Loucy (cell line): ENCODE measurements at regions not wholly inside any gene's neighbourhood (a gene's known extent, or its start where the extent isn't known, plus 50 kb on each side); places are given as distances from the start of the nearest gene placed in this dataset.

ENCODE experiments used
- H2AFZ ChIP-seq: fragments of 200-600 bp; sonication (generic); 2 replicates; pipeline ENCODE4 v1.6.0; 2016; ENCODE audit warnings: antibody characterized with exemption, mild to moderate bottlenecking, low read length, moderate library complexity
- H3F3A ChIP-seq: fragments of 200-600 bp; 2 replicates; pipeline ENCODE4 v1.6.0; 2016; ENCODE audit warnings: antibody characterized with exemption, low read depth, mild to moderate bottlenecking
- H3K27me3 ChIP-seq: fragments of 200-600 bp; sonication (generic); 2 replicates; pipeline ENCODE4 v1.6.1; 2014; ENCODE audit warnings: low read length, mild to moderate bottlenecking; ENCODE audit not compliant: insufficient read depth, poor library complexity, severe bottlenecking
- H3K36me3 ChIP-seq: fragments of 200-600 bp; sonication (generic); 2 replicates; pipeline ENCODE4 v1.6.1; 2016; ENCODE audit warnings: low read length; ENCODE audit not compliant: insufficient read depth
- H3K4me1 ChIP-seq: fragments of 200-600 bp; sonication (generic); 2 replicates; pipeline ENCODE4 v1.5.1; 2014; ENCODE audit warnings: low read length, mild to moderate bottlenecking; ENCODE audit not compliant: insufficient read depth, poor library complexity, severe bottlenecking
- H3K4me2 ChIP-seq: fragments of 200-600 bp; sonication (generic); 2 replicates; pipeline ENCODE4 v1.6.0; 2014; ENCODE audit warnings: antibody characterized with exemption, low read length, low read depth, mild to moderate bottlenecking; ENCODE audit not compliant: poor library complexity, severe bottlenecking
- H3K4me3 ChIP-seq: fragments of 200-600 bp; sonication (generic); 2 replicates; pipeline ENCODE4 v1.5.1; 2014; ENCODE audit warnings: low read length, mild to moderate bottlenecking, mixed read lengths; ENCODE audit not compliant: poor library complexity, severe bottlenecking
- H3K79me2 ChIP-seq: fragments of 200-600 bp; sonication (generic); 2 replicates; pipeline ENCODE4 v1.6.1; 2014; ENCODE audit warnings: low read length; ENCODE audit not compliant: insufficient read depth
- H3K9ac ChIP-seq: fragments of 200-600 bp; sonication (generic); 2 replicates; pipeline ENCODE4 v1.6.0; 2014; ENCODE audit warnings: mild to moderate bottlenecking, low read depth, low read length, moderate library complexity; ENCODE audit not compliant: poor library complexity, severe bottlenecking
- H3K9me2 ChIP-seq: fragments of 200-600 bp; sonication (generic); replicated peaks from 2 replicates; pipeline ENCODE4 v1.6.1; 2016; ENCODE audit warnings: low read depth, low read length, mixed read lengths
- H3K9me3 ChIP-seq: fragments of 200-600 bp; sonication (generic); 2 replicates; pipeline ENCODE4 v1.6.1; 2014; ENCODE audit warnings: mild to moderate bottlenecking, antibody characterized with exemption, low read length, low read depth; ENCODE audit not compliant: insufficient read depth
- H4K20me1 ChIP-seq: fragments of 200-600 bp; sonication (generic); 2 replicates; pipeline ENCODE4 v1.6.0; 2014; ENCODE audit warnings: antibody characterized with exemption, low read length, mild to moderate bottlenecking; ENCODE audit not compliant: insufficient read depth, poor library complexity, severe bottlenecking
- CTCF ChIP-seq: fragments of 200-600 bp; sonication (generic); conservative IDR thresholded peaks from 2 replicates; pipeline ENCODE4 v1.5.1; 2014; ENCODE audit warnings: mild to moderate bottlenecking, antibody characterized with exemption, low read length
- EZH2phosphoT487 ChIP-seq: fragments of 200-600 bp; IDR thresholded peaks from 2 replicates; pipeline ENCODE4 v1.6.1; 2018; ENCODE audit warnings: antibody characterized with exemption, mild to moderate bottlenecking, moderate library complexity, borderline replicate concordance

GRCh38 chr21:32949701-32950100, 76.0 kb upstream of the OLIG2 start:
- H2AFZ ChIP-seq = no peak overlapping the region
- no peaks in the 10 kb centered on the region for H3K9me3 ChIP-seq
- no peak overlapping the region for H3K4me2 ChIP-seq
- no peaks in the 10 kb centered on the region for H4K20me1 ChIP-seq
- H3F3A ChIP-seq = no peaks in the 10 kb centered on the region
- H3K4me3 ChIP-seq = no peak overlapping the region
- H3K27me3 ChIP-seq = no peaks in the 10 kb centered on the region
- TF ChIP-seq EZH2phosphoT487 = no peak
- no peak for TF ChIP-seq CTCF
- no peaks in the 10 kb centered on the region for H3K9me2 ChIP-seq
- no peaks in the 10 kb centered on the region for H3K4me1 ChIP-seq
- no peak overlapping the region for H3K9ac ChIP-seq
- H3K36me3 ChIP-seq = no peaks in the 10 kb centered on the region
- H3K79me2 ChIP-seq = no peaks in the 10 kb centered on the region

GRCh38 chr21:32951041-32951440, 74.7 kb upstream of the OLIG2 start:
- no peaks in the 10 kb centered on the region for H3K36me3 ChIP-seq
- H3K4me2 ChIP-seq = no peak overlapping the region
- H4K20me1 ChIP-seq = no peaks in the 10 kb centered on the region
- no peak overlapping the region for H2AFZ ChIP-seq
- no peaks in the 10 kb centered on the region for H3K27me3 ChIP-seq
- H3K9me3 ChIP-seq = no peaks in the 10 kb centered on the region
- no peaks in the 10 kb centered on the region for H3K4me1 ChIP-seq
- TF ChIP-seq CTCF (no peak), EZH2phosphoT487 (no peak)
- no peak overlapping the region for H3K9ac ChIP-seq
- no peaks in the 10 kb centered on the region for H3K9me2 ChIP-seq
- no peak overlapping the region for H3K4me3 ChIP-seq
- H3K79me2 ChIP-seq = no peaks in the 10 kb centered on the region
- no peaks in the 10 kb centered on the region for H3F3A ChIP-seq

GRCh38 chr21:32954353-32954752, 71.4 kb upstream of the OLIG2 start:
- no peak overlapping the region for H2AFZ ChIP-seq
- no peaks in the 10 kb centered on the region for H3K27me3 ChIP-seq
- no peak overlapping the region for H3K9ac ChIP-seq
- no peaks in the 10 kb centered on the region for H3K36me3 ChIP-seq
- no peak for TF ChIP-seq CTCF
- TF ChIP-seq EZH2phosphoT487 = no peak
- no peak overlapping the region for H3K4me3 ChIP-seq
- H3K4me2 ChIP-seq = no peak overlapping the region
- H3F3A ChIP-seq = no peaks in the 10 kb centered on the region
- no peaks in the 10 kb centered on the region for H4K20me1 ChIP-seq
- no peaks in the 10 kb centered on the region for H3K9me3 ChIP-seq
- no peaks in the 10 kb centered on the region for H3K79me2 ChIP-seq
- H3K4me1 ChIP-seq = no peaks in the 10 kb centered on the region
- H3K9me2 ChIP-seq = no peaks in the 10 kb centered on the region
